Erythroblast (primary cell): ENCODE measurements at regions not wholly inside any gene's neighbourhood (a gene's known extent, or its start where the extent isn't known, plus 50 kb on each side); places are given as distances from the start of the nearest gene placed in this dataset.
"Not testable (repeated sequence)": the region's sequence is repeated elsewhere in the genome, so short reads cannot be mapped to it uniquely, and the experiment has no call there.

Experiments
- DNase-seq, 2 experiments: peaks; one replicate each; lab custom pipeline; 2025; lab: John Stamatoyannopoulos, UW

- not testable (repeated sequence) for DNase-seq
Measured at GRCh38 chr1:146883190-146883589, 54.9 kb upstream of the NBPF12 start.

- DNase-seq, result not testable (repeated sequence)
Measured at GRCh38 chr1:146881096-146881495, 57.0 kb upstream of the NBPF12 start.

GRCh38 chr1:146863799-146864319, 74.3 kb upstream of the NBPF12 start:
- not testable (repeated sequence) for DNase-seq

GRCh38 chr1:146853147-146853546, 85.0 kb upstream of the NBPF12 start:
- peak in 1 of 2 experiments; percentile 1 for DNase-seq

GRCh38 chr1:146850352-146850889, 87.7 kb upstream of the NBPF12 start:
- peak; percentile 31 to 57 for DNase-seq

- not testable (repeated sequence) for DNase-seq
Measured at GRCh38 chr1:146838725-146839124, 99.4 kb upstream of the NBPF12 start.

GRCh38 chr1:146826957-146827356, 111.2 kb upstream of the NBPF12 start:
- DNase-seq, result not testable (repeated sequence)

- DNase-seq, result not testable (repeated sequence)
Measured at GRCh38 chr1:146794236-146794635, 143.9 kb upstream of the NBPF12 start.

GRCh38 chr1:146792725-146793124, 145.4 kb upstream of the NBPF12 start:
- DNase-seq, result not testable (repeated sequence)

GRCh38 chr1:146784212-146784940, 153.7 kb upstream of the NBPF12 start:
- not testable (repeated sequence) for DNase-seq

- DNase-seq, result not testable (repeated sequence)
Measured at GRCh38 chr1:146781235-146781634, 156.9 kb upstream of the NBPF12 start.

- not testable (repeated sequence) for DNase-seq
Measured at GRCh38 chr1:146777826-146778602, 160.1 kb upstream of the NBPF12 start.

- not testable (repeated sequence) for DNase-seq
Measured at GRCh38 chr1:146774988-146775387, 163.1 kb upstream of the NBPF12 start.

GRCh38 chr1:146774271-146774670, 163.9 kb upstream of the NBPF12 start:
- DNase-seq, result not testable (repeated sequence)

GRCh38 chr1:146771409-146771808, 166.7 kb upstream of the NBPF12 start:
- not testable (repeated sequence) for DNase-seq

- not testable (repeated sequence) for DNase-seq
Measured at GRCh38 chr1:146770998-146771397, 167.1 kb upstream of the NBPF12 start.

GRCh38 chr1:146763234-146763633, 174.9 kb upstream of the NBPF12 start:
- DNase-seq, result not testable (repeated sequence)

GRCh38 chr1:146756858-146757257, 181.3 kb upstream of the NBPF12 start:
- DNase-seq, result not testable (repeated sequence)

GRCh38 chr1:146748686-146749085, 189.4 kb upstream of the NBPF12 start:
- not testable (repeated sequence) for DNase-seq

GRCh38 chr1:146731981-146732680, 206.0 kb upstream of the NBPF12 start:
- not testable (repeated sequence) for DNase-seq

- DNase-seq, result not testable (repeated sequence)
Measured at GRCh38 chr1:146729642-146730344, 208.3 kb upstream of the NBPF12 start.
